ENCODE measurements at regions not wholly inside any gene's neighbourhood (a gene's known extent, or its start where the extent isn't known, plus 50 kb on each side); places are given as distances from the start of the nearest gene placed in this dataset.
"Not testable (repeated sequence)": the region's sequence is repeated elsewhere in the genome, so short reads cannot be mapped to it uniquely, and the experiment has no call there.

DNA sequence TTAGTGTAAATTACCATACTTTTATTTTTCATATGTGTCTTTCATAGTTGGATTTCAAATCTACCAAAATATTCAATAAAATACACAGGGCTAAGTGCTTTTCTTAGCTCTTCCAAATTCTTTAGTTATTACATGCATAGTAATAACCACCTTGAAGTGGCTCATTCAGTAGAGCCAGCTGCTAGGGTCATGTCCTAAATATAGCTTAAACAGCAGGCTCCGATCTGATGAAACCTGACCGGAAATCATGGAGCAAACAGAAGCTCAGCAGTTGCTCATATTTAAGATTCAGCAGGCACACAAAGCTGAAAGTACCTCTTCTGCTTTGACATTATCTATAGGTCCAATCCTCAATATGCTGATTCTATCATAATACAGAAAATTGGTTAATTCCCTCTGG lies 1470.4 kb downstream of the ADGRL3 start:
- no peak for DNase-seq (ENCODE audit: low spot score)

GRCh38 chr4:62661821-62662220 lies 1461.7 kb downstream of the ADGRL3 start:
- DNase-seq (ENCODE audit: low spot score) = no peak

DNA sequence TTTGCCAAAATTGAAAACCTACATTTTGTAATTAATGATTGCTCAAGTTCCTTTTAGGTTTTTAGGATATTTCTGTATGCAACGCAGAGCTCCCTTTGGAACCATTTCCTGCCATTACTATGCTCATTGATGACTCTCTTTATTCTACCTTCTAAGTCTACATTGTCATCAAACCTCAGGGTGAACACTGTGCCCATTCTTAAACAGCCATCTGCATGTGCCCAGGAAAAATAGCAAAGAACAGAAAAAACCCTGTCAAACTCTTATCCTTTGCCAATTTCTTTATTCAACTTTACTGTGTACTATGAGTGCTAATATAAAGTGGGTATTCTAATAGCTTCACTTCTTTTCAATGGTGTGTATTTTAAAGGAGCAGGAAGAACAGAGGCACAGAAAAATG lies 1455.9 kb downstream of the ADGRL3 start:
- DNase-seq (ENCODE audit: low spot score) = peak; percentile 11

DNA sequence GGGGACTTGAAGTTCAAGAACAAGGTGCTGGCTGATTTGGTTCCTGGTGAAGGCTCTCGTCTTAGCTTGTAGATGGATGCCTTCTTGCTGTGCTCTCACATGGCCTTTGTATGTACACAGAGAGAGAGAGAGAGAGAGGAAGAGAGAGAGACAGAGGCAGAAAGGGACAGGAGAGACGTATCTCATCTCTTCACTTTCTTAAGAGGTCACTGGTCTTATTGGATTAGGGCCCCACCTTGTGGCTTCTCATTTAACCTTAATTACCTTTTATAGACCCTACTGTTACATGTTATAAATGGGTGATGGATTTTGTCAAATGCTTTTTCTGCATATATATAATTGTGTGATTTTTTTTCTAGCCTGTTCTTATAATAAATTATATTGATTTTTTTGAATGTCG lies 1444.2 kb downstream of the ADGRL3 start:
- DNase-seq (ENCODE audit: low spot score) = peak; percentile 64

GRCh38 chr4:62640296-62640695 lies 1440.2 kb downstream of the ADGRL3 start:
- DNase-seq (ENCODE audit: low spot score) = no peak

DNA sequence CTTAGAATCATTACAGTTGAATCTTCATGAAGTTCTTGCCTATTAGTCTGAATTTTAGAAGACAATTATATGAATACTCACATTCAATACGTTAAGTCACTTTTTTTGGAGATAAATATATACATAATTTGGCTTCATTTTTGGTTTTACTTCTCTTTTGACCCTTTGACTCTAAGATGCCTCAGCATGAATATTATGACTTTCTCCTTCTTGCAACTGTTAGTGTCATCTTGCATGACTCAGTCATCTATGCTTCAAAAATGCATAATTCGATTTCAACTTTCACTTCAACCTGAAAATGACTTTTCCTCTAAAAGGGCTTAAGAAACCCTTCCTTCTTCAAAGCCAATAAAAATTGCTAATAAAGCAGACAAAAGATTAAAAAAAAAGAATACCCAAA lies 1427.5 kb downstream of the ADGRL3 start:
- DNase-seq (ENCODE audit: low spot score) = no peak

DNA sequence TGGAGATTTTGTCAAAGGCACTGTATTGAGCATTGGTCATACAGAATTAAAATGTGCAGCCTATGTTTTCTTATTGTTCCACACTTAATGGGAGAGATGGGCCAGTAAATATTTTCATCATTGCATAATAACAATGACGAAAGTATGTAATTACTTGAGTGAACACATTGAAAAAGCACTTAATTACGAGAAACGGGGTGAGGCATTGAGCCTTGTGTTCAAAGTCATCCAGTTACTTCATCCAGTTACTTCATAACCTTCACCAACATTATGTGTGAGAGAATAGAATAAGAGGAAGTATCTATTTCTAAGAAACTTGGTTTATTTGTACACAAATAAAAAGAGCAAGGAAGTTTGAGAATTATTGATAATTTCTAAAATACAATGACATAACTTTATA lies 1427.0 kb downstream of the ADGRL3 start:
- no peak for DNase-seq (ENCODE audit: low spot score)

GRCh38 chr4:62622089-62622488 lies 1422.0 kb downstream of the ADGRL3 start:
- no peak for DNase-seq (ENCODE audit: low spot score)

DNA sequence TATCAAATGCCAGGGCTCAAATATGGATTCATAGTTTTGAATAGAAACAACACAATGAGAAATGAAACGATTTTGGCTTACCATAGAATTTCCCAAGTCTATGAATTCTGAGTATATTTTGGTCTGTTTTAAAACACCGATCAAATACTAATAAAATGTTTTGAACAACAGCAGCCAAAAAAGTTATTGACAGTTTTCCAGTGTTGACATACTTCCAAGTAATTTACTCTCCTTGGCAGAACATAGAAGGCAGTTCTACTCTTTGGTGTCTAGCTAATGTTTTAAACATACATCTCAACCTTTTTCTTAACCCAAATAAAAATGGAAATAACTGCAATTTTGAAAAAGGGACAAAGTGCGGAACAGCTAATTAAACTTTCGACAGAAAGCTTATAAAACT lies 1419.8 kb downstream of the ADGRL3 start:
- DNase-seq (ENCODE audit: low spot score) = no peak

DNA sequence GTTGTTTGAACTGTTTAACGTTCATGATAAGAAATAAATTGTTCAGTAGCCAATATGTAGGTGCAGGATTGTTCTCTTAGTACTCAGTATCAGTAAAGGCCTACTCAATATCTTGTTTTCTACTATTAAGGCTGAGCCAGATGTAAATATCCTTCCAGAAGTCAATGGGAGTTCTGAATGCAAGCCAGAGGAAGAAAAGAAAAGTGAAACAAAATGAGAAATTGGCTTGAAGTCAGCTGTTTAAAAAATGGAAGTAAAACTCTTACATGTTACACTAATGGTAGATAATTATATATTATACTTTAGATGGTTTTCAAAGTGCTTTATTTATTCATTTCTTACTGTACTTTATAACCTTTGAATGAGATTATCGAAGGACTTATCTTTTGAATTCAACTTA lies 1417.9 kb downstream of the ADGRL3 start:
- DNase-seq (ENCODE audit: low spot score) = no peak

DNA sequence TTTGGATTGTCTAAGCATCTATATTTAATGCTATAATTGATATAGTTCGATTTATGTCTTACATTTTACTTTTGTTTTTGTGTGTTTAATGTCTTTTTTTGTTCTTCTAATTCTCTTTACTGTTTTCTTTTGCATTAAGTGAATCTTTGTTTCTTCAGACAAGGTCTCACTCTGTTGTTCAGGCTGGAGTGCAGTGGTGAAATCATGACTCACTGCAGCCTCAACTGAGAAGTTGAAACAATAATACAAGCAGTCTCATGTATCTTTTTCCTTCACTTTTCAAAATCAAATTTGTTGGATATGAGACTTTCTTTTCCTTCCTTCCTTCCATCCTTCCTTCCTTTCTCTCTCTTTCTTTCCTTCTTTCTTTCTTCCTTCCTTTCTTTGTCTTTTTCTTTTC lies 1401.6 kb downstream of the ADGRL3 start:
- DNase-seq (ENCODE audit: low spot score) = no peak

DNA sequence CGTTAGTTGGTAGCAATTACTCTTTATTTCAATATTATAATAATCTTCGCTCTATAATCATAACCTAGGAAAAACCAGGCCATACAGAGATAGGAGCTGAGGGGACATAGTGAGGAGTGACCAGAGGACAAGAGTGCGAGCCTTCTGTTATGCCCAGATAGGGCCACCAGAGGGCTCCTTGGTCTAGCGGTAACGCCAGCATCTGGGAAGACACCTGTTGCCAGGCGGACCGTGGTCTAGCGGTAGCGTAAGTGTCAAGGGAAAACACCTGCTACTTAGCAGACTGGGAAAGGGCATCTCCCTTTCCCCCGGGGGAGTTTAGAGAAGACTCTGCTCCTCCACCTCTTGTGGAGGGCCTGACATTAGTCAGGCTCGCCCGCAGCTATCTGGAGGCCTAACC lies 1395.1 kb downstream of the ADGRL3 start:
- not testable (repeated sequence) for DNase-seq (ENCODE audit: low spot score)

DNA sequence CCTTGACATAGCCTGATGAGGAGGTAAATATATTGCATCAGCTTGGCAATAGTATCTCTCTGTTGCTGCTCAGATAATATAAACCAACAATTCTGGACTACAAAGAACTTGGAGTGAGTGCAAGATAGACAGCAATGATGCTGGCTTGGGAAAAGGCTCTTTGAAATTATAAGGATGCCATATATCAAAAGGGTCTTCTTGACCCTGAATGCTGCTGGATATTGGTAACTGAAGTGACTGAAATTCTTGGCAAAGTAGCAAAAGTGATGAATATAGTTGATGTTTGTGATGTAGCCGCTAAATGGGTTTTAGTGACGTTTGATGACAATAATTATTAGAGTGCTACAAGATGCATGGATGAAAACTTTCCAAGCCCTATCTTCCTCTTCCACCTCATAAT lies 1391.6 kb downstream of the ADGRL3 start:
- no peak for DNase-seq (ENCODE audit: low spot score)

DNA sequence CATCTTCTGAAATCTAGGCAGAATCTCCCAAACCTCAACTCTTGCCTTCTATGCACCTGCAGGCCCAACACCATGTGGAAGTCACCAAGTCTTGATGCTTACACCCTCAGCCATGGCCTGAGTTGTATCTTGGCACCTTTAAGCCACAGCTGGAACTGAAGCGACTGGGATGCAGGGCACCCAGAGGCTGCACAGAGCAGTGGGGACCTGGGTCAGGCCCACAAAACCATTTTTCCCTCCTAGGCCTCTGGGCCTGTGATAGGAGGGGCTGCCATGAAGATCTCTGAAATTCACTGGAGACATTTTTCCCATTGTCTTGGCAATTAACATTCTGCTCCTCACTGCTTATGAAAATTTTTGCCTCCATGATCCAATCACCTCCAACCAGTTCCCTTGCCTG lies 1388.5 kb downstream of the ADGRL3 start:
- no peak for DNase-seq (ENCODE audit: low spot score)

DNA sequence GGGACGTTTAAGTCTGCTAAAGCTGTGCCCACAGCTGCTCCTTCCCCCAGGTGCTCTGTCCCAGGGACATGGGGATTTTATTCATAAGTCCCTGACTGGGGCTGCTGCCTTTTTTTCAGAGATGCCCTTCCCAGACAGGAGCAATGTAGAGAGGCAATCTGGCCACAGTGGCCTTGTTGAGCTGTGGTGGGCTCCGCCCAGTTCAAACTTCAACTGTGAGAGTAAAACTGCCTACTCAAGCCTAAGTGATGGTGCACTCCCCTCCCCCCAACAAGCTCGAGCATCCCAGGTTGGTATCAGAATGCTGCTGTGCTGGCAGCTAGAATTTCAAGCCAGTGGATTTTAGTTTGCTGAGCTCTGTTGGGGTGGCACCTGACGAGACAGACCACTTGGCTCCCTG lies 1371.4 kb downstream of the ADGRL3 start:
- no peak for DNase-seq (ENCODE audit: low spot score)

DNA sequence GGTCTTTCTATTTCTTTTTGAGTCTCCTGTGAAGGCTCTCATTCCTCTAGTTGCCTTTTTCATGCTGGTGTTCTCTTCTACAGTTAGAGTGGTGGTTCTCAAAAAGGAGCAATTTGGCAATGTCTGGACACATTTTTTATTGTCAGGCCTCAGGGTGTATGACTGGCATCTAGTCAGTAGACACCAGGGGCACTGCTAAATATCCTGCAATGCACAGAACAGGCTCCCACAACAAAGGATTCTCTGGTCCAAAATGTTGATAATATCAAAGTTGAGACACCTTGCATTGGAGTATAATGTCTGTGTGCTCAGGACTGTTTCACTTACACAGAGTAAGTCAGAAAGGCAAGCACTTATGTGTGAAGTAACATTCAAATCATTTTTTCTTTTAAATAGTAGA lies 1360.7 kb downstream of the ADGRL3 start:
- no peak for DNase-seq (ENCODE audit: low spot score)

- DNase-seq (ENCODE audit: low spot score) = peak; percentile 83
These were observed 1350.0 kb downstream of the ADGRL3 start for GRCh38 chr4:62550121-62550520.

DNA sequence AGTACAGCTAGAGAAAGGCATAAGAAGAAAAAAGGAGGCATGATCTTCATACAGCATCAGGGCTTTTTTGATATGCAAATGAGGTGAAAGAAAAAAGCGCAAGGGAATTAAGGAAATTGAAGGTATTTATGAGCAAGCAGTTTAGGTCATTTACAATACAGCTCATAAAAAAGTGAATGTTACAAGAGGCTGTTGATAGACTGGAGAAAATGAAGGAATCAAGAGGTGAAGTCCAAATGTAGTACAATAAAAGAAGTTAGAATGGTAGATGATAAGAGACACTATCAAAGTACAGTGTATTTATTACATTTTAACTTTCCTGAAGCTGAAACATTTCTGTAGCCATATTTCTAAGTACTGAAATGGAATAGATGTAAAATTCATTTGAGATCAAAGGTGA lies 1349.5 kb downstream of the ADGRL3 start:
- peak; percentile 11 for DNase-seq (ENCODE audit: low spot score)

- no peak for DNase-seq (ENCODE audit: low spot score)
These were observed 1348.6 kb downstream of the ADGRL3 start for GRCh38 chr4:62548765-62549164.

DNA sequence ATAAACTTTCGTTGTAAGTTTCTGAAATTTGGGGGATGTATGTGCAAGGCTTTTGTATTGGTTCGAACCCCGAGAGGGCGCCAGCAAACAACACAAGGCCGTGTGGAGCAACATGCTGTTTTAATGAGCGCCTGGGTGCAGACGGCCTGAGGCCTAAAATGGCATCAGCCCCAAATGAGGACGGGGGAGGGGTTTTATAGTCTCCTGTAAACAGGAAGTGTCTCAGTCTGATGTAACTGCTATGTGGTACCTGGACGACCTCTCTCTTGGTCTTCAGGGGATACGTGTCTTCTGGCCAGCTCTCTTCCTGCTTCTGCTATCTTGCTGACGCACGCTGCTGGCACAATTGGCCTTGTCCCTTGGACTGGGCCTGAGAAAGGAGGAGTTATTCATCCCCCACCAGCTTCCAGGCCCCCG lies 1348.0 kb downstream of the ADGRL3 start:
- no peak for DNase-seq (ENCODE audit: low spot score)

DNA sequence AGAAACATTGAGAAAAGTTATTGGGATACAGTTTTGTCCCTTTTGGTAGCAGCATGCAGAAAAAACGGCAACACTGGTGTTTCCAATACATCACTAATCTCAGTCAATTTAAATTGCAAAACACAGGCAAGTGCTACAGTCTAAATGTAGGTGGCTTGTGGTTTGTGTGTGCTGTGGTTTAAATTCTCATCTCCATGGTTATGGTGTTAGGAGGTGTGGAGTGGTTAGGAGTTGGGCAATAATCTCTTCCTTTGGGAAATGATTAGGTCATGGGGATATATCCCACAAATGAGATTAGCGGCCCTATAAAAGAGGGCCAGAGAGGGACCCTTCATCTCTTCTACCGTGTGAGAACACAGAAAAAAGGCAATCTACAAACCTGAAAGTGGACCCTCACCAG lies 1344.3 kb downstream of the ADGRL3 start:
- DNase-seq (ENCODE audit: low spot score) = no peak

DNA sequence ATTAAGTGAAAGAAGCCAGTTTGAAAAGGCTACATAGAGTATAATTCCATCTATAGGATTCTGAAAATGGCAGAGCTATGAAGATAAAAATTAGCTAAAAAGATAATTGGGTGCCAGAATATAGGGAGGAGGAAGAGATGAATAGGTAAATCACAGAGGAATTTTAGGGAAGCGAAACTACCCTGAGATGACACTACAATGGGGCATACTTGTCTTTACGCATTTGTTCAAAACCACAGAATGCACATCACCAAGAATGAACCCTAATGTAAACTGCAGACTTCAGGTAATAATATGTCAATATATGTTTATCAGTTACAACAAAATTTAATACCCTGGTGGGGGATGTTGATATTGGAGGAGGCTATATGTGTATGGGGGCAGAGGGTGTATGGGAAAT lies 1342.9 kb downstream of the ADGRL3 start:
- DNase-seq (ENCODE audit: low spot score) = no peak

DNA sequence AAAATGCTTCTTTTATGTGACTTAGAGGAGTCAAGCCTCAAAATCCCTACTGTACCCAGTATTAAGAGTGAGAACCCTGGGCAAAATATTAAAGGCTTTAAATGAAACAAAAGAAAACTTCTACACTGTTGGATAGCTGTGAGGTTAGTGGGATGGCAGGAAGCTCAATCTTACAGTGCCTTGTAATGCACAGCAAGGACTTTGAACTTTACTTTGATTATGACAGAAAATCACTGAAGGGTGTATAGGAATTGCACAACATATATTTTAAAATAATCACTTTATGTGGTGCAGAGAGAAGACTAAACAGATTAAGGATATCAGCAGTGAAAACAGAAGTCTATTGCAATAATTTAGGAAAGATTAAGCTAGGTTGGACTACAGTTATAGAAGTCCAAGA lies 1333.4 kb downstream of the ADGRL3 start:
- no peak for DNase-seq (ENCODE audit: low spot score)

DNA sequence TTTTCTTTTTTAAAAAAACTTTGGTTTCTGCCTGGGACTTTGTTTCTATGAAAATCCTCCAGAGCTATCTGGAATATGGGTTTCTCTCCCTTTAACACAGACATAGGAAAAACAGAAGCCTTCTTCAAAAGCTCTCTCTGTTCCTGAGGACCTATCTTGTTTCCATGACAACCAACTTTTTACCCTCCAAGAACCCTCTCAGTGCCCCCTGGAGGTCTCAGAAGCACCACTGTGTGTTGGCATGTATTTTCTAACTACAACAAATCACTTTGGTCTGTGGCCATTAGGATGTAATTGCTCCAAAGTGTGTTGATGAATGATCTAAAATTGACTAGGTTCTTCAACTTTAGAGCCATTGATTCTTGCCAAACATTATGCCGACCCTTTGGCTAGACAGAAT lies 1331.6 kb downstream of the ADGRL3 start:
- DNase-seq (ENCODE audit: low spot score) = no peak

DNA sequence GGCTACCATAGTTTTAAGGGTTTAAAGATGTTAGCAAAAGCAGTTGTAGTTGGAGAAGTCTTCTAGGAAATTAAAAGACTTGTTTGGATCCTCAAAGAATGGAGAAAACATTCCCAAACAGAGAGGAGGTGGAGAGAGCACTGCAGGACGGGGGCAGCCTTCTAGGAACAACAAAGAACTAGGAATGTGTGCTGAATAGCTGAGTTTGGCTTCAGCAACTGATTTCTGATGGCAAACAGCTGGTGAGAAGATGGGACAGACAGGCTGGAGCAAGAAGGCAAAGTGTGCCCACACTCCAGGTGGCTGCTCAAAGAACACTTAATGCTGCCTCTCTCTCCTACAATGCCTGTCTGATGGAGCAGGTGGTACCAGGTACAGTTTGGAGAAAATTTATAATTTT lies 1331.1 kb downstream of the ADGRL3 start:
- DNase-seq (ENCODE audit: low spot score) = no peak

Data from pons (tissue), 1 donor.